HEK293 (cell line): ENCODE measurements at regions not wholly inside any gene's neighbourhood (a gene's known extent, or its start where the extent isn't known, plus 50 kb on each side); places are given as distances from the start of the nearest gene placed in this dataset.

Source experiments
- CTCF ChIA-PET: fragments of 350-600 bp; formaldehyde crosslinking; extraction: SDS; loops from one replicate; lab custom pipeline; 2021; ENCODE audit warnings: antibody characterized with exemption; lab: Yijun Ruan, JAX
- POLR2A ChIA-PET: fragments of 300-600 bp; formaldehyde crosslinking; extraction: SDS; loops from one replicate; lab custom pipeline; 2020; ENCODE audit warnings: antibody characterized with exemption, inconsistent platforms; lab: Yijun Ruan, JAX
- H3K27ac ChIP-seq: fragments of 200-500 bp; sonication (Bioruptor generic); 2 replicates; pipeline ENCODE4 v1.5.1; 2014; ENCODE audit warnings: low read depth, low read length, control low read depth, inconsistent platforms; ENCODE audit errors: extremely low read depth
- H3K36me3 ChIP-seq, 2 experiments: fragments of 200-500 bp in 1 of 2; sonication (Bioruptor generic) in 1 of 2; 1 replicate in 1 of 2; 2 replicates in 1 of 2; pipeline ENCODE4 v1.5.1; 2014 to 2017; ENCODE audit warnings: inconsistent platforms in 2 of 2, low read length in 2 of 2; ENCODE audit not compliant: control insufficient read depth in 2 of 2, insufficient read depth in 1 of 2
- H3K4me1 ChIP-seq: fragments of 200-500 bp; sonication (Bioruptor generic); 2 replicates; pipeline ENCODE4 v1.5.1; 2014; ENCODE audit warnings: mild to moderate bottlenecking, low read length, inconsistent platforms; ENCODE audit not compliant: control insufficient read depth, insufficient read depth
- H3K4me3 ChIP-seq: 2 replicates; pipeline ENCODE4 v1.5.1; 2011; ENCODE audit warnings: low read depth, mild to moderate bottlenecking, control low read depth, low read length, moderate library complexity
- H3K9me3 ChIP-seq: fragments of 200-500 bp; sonication (Bioruptor generic); 2 replicates; pipeline ENCODE4 v1.5.1; 2014; ENCODE audit warnings: low read depth, low read length, inconsistent platforms; ENCODE audit not compliant: control insufficient read depth, insufficient read depth
- BCL11B ChIP-seq: fragments of 450-650 bp; formaldehyde crosslinking; IDR thresholded peaks from 2 replicates; pipeline ENCODE4 v1.5.1; 2016; ENCODE audit warnings: low read depth, missing biosample characterization, missing genetic modification characterization
- EGR2 ChIP-seq: fragments of 450-650 bp; formaldehyde crosslinking; IDR thresholded peaks from 2 replicates; pipeline ENCODE4 v1.5.1; 2016; ENCODE audit warnings: low read depth, missing biosample characterization, missing genetic modification characterization
- HOXA7 ChIP-seq: sonication (generic); formaldehyde crosslinking; IDR thresholded peaks from 2 replicates; pipeline ENCODE4 v1.8.1; 2022; ENCODE audit warnings: missing genetic modification reagents, borderline replicate concordance
- KLF16 ChIP-seq: fragments of 450-650 bp; formaldehyde crosslinking; IDR thresholded peaks from 2 replicates; pipeline ENCODE4 v1.5.1; 2017; ENCODE audit warnings: missing biosample characterization, missing genetic modification characterization
- KLF7 ChIP-seq: fragments of 450-650 bp; formaldehyde crosslinking; IDR thresholded peaks from 2 replicates; pipeline ENCODE4 v1.5.1; 2016; ENCODE audit warnings: missing biosample characterization, missing genetic modification characterization, borderline replicate concordance
- SALL2 ChIP-seq: fragments of 450-650 bp; formaldehyde crosslinking; IDR thresholded peaks from 2 replicates; pipeline ENCODE4 v1.5.0; 2017; ENCODE audit warnings: missing biosample characterization, mild to moderate bottlenecking, missing genetic modification characterization, borderline replicate concordance
- TCF7L2 ChIP-seq: IDR thresholded peaks from 2 replicates; pipeline ENCODE4 v1.6.1; 2011; ENCODE audit warnings: low read depth, mild to moderate bottlenecking, inconsistent platforms, low read length, moderate library complexity, borderline replicate concordance
- ZFHX2 ChIP-seq: fragments of 450-650 bp; formaldehyde crosslinking; conservative IDR thresholded peaks from 2 replicates; pipeline ENCODE4 v1.5.1; 2016; ENCODE audit warnings: missing biosample characterization, missing genetic modification characterization
- ZFP3 ChIP-seq: fragments of 450-650 bp; formaldehyde crosslinking; IDR thresholded peaks from 2 replicates; pipeline ENCODE4 v1.5.1; 2016; ENCODE audit warnings: low read depth, missing biosample characterization, missing genetic modification characterization
- ZIC2 ChIP-seq: fragments of 450-650 bp; formaldehyde crosslinking; IDR thresholded peaks from 2 replicates; pipeline ENCODE4 v1.5.1; 2016; ENCODE audit warnings: missing biosample characterization, missing genetic modification characterization
- ZNF223 ChIP-seq: fragments of 450-650 bp; formaldehyde crosslinking; IDR thresholded peaks from 2 replicates; pipeline ENCODE4 v1.5.1; 2016; ENCODE audit warnings: missing biosample characterization, missing genetic modification characterization
- ZNF24 ChIP-seq: fragments of 450-650 bp; formaldehyde crosslinking; IDR thresholded peaks from 2 replicates; pipeline ENCODE4 v1.5.1; 2016; ENCODE audit warnings: missing biosample characterization, missing genetic modification characterization
- ZNF37A ChIP-seq: fragments of 450-650 bp; IDR thresholded peaks from 2 replicates; pipeline ENCODE4 v1.5.1; 2018; ENCODE audit warnings: missing biosample characterization, missing genetic modification characterization
- ZNF391 ChIP-seq: fragments of 450-650 bp; formaldehyde crosslinking; IDR thresholded peaks from 2 replicates; pipeline ENCODE4 v1.5.1; 2016; ENCODE audit warnings: low read depth, missing biosample characterization, missing genetic modification characterization, borderline replicate concordance
- ZNF394 ChIP-seq: fragments of 450-650 bp; formaldehyde crosslinking; IDR thresholded peaks from 2 replicates; pipeline ENCODE4 v1.5.1; 2016; ENCODE audit warnings: missing biosample characterization, missing genetic modification characterization, mild to moderate bottlenecking, moderate library complexity, borderline replicate concordance
- ZNF548 ChIP-seq: fragments of 450-650 bp; formaldehyde crosslinking; IDR thresholded peaks from 2 replicates; pipeline ENCODE4 v1.5.1; 2016; ENCODE audit warnings: missing biosample characterization, missing genetic modification characterization
- ZNF791 ChIP-seq: fragments of 450-650 bp; formaldehyde crosslinking; IDR thresholded peaks from 2 replicates; pipeline ENCODE4 v1.5.1; 2016; ENCODE audit warnings: missing biosample characterization, missing genetic modification characterization
- ZXDB ChIP-seq: fragments of 450-650 bp; formaldehyde crosslinking; IDR thresholded peaks from 2 replicates; pipeline ENCODE4 v1.5.1; 2016; ENCODE audit warnings: missing biosample characterization, missing genetic modification characterization
- TF ChIP-seq, protein P1 (sequence below): fragments of 450-650 bp; formaldehyde crosslinking; IDR thresholded peaks from 2 replicates; pipeline ENCODE4 v1.5.1; 2016; ENCODE audit warnings: missing biosample characterization, missing genetic modification characterization
- TF ChIP-seq, protein P2 (sequence below): fragments of 450-650 bp; formaldehyde crosslinking; IDR thresholded peaks from 2 replicates; pipeline ENCODE4 v1.5.1; 2017; ENCODE audit warnings: missing biosample characterization, missing genetic modification characterization
- TF ChIP-seq, protein P3 (sequence below): fragments of 450-650 bp; formaldehyde crosslinking; IDR thresholded peaks from 2 replicates; pipeline ENCODE4 v1.5.1; 2016; ENCODE audit warnings: missing biosample characterization, missing genetic modification characterization
- TF ChIP-seq, protein P4 (sequence below): fragments of 450-650 bp; formaldehyde crosslinking; IDR thresholded peaks from 2 replicates; pipeline ENCODE4 v1.5.1; 2016; ENCODE audit warnings: missing biosample characterization, missing genetic modification characterization
- TF ChIP-seq, protein P5 (sequence below): fragments of 450-650 bp; formaldehyde crosslinking; IDR thresholded peaks from 2 replicates; pipeline ENCODE4 v1.5.1; 2016; ENCODE audit warnings: missing biosample characterization, missing genetic modification characterization, low read depth

DNA sequence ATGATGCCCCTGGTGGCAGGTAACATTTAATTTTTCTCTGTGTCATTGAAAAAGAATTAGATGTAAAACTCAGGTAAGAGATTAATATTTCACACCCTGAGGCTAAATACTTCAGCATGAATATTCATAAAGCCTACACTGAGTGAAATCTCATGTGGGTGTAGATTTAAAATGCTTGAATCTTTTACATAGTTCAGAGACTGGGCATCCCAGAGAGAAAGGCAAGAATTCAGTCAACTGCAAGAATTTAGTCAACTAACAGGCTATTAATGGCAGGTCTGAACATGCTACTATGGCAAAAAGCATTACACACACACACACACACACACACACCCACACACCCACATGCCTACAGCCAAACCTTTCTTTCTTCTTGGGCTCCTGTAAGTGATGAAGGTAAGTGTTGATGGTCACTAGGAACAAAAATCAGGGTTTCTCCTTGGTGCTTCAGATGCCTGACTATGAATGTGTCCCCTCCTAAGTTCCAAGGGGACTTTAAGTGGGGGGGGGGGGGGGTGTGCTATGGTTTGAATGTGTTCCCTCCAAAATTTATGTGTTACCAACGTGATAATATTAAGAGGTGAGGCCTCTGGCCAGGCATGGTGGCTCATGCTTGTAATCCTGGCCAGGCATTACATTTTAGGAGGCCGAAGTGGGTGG lies 63.7 kb upstream of the PSMD7 start:
- no peak overlapping the region for H3K27ac ChIP-seq
- H3K4me1 ChIP-seq = no peaks in the 10 kb centered on the region
- TF ChIP-seq TCF7L2 = no peak
- peak; percentile 74 for TF ChIP-seq ZFHX2 (tag by site-specific recombination)
- peak; percentile 62 for TF ChIP-seq EGR2 (tag by site-specific recombination)
- TF ChIP-seq ZXDB (tag by site-specific recombination) = no peak
- no peak for TF ChIP-seq ZNF223 (tag by site-specific recombination)
- ChIA-PET POLR2A (no interaction called here), CTCF (interaction anchor here (0.6 to 0.7 kb wide), 2 partner anchors 67 to 1926 kb away, joined by 3 to 5 read pairs; no protein-coding TSS in a partner anchor)
- no peaks in the 10 kb centered on the region for H3K9me3 ChIP-seq
- no peaks in the 10 kb centered on the region for H3K36me3 ChIP-seq
- H3K4me3 ChIP-seq = no peak overlapping the region

DNA sequence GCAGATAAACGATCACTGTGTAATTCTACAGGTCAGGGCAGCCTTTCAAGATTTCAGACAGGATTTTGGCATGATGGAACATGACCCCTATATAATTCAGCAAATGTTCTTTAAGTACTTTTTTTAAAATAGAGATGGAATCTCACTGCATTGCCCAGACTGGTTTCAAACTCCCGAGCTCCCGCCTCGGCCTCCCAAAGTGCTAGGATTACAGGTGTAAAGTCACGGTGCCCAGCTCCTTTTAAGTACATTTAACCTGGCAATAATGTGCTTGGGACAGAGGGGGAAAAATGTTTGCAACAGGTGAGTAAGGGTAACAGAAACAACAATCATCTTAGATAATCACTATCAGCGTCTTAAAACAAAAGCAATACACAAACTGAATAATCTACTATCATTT lies 66.5 kb upstream of the PSMD7 start:
- Histone ChIP-seq H3K4me1 (no peaks in the 10 kb centered on the region), H3K9me3 (no peaks in the 10 kb centered on the region), H3K36me3 (no peaks in the 10 kb centered on the region), H3K27ac (no peak overlapping the region), H3K4me3 (no peak overlapping the region)
- POLR2A ChIA-PET = no interaction called here
- CTCF ChIA-PET = interaction anchor here (0.5 kb wide), 1 partner anchor 231 kb away, joined by 3 read pairs; no protein-coding TSS in a partner anchor
- TF ChIP-seq ZFP3 (tag by site-specific recombination) = no peak
- TF ChIP-seq KLF16 = no peak
- TF ChIP-seq ZNF24 (tag by site-specific recombination) = no peak
- TF ChIP-seq ZNF37A (tag by site-specific recombination) = no peak
- no peak for TF ChIP-seq ZNF548 (tag by site-specific recombination)
- TF ChIP-seq, protein P1, sequence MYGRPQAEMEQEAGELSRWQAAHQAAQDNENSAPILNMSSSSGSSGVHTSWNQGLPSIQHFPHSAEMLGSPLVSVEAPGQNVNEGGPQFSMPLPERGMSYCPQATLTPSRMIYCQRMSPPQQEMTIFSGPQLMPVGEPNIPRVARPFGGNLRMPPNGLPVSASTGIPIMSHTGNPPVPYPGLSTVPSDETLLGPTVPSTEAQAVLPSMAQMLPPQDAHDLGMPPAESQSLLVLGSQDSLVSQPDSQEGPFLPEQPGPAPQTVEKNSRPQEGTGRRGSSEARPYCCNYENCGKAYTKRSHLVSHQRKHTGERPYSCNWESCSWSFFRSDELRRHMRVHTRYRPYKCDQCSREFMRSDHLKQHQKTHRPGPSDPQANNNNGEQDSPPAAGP = no peak
- no peak for TF ChIP-seq ZNF394 (tag by site-specific recombination)
- TF ChIP-seq, protein P2, sequence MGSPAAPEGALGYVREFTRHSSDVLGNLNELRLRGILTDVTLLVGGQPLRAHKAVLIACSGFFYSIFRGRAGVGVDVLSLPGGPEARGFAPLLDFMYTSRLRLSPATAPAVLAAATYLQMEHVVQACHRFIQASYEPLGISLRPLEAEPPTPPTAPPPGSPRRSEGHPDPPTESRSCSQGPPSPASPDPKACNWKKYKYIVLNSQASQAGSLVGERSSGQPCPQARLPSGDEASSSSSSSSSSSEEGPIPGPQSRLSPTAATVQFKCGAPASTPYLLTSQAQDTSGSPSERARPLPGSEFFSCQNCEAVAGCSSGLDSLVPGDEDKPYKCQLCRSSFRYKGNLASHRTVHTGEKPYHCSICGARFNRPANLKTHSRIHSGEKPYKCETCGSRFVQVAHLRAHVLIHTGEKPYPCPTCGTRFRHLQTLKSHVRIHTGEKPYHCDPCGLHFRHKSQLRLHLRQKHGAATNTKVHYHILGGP (tag by site-specific recombination) = no peak
- TF ChIP-seq KLF7 (tag by site-specific recombination) = no peak
- TF ChIP-seq, protein P3, sequence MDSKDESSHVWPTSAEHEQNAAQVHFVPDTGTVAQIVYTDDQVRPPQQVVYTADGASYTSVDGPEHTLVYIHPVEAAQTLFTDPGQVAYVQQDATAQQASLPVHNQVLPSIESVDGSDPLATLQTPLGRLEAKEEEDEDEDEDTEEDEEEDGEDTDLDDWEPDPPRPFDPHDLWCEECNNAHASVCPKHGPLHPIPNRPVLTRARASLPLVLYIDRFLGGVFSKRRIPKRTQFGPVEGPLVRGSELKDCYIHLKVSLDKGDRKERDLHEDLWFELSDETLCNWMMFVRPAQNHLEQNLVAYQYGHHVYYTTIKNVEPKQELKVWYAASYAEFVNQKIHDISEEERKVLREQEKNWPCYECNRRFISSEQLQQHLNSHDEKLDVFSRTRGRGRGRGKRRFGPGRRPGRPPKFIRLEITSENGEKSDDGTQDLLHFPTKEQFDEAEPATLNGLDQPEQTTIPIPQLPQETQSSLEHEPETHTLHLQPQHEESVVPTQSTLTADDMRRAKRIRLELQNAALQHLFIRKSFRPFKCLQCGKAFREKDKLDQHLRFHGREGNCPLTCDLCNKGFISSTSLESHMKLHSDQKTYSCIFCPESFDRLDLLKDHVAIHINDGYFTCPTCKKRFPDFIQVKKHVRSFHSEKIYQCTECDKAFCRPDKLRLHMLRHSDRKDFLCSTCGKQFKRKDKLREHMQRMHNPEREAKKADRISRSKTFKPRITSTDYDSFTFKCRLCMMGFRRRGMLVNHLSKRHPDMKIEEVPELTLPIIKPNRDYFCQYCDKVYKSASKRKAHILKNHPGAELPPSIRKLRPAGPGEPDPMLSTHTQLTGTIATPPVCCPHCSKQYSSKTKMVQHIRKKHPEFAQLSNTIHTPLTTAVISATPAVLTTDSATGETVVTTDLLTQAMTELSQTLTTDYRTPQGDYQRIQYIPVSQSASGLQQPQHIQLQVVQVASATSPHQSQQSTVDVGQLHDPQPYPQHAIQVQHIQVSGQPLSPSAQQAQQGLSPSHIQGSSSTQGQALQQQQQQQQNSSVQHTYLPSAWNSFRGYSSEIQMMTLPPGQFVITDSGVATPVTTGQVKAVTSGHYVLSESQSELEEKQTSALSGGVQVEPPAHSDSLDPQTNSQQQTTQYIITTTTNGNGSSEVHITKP = no peak
- TF ChIP-seq, protein P4, sequence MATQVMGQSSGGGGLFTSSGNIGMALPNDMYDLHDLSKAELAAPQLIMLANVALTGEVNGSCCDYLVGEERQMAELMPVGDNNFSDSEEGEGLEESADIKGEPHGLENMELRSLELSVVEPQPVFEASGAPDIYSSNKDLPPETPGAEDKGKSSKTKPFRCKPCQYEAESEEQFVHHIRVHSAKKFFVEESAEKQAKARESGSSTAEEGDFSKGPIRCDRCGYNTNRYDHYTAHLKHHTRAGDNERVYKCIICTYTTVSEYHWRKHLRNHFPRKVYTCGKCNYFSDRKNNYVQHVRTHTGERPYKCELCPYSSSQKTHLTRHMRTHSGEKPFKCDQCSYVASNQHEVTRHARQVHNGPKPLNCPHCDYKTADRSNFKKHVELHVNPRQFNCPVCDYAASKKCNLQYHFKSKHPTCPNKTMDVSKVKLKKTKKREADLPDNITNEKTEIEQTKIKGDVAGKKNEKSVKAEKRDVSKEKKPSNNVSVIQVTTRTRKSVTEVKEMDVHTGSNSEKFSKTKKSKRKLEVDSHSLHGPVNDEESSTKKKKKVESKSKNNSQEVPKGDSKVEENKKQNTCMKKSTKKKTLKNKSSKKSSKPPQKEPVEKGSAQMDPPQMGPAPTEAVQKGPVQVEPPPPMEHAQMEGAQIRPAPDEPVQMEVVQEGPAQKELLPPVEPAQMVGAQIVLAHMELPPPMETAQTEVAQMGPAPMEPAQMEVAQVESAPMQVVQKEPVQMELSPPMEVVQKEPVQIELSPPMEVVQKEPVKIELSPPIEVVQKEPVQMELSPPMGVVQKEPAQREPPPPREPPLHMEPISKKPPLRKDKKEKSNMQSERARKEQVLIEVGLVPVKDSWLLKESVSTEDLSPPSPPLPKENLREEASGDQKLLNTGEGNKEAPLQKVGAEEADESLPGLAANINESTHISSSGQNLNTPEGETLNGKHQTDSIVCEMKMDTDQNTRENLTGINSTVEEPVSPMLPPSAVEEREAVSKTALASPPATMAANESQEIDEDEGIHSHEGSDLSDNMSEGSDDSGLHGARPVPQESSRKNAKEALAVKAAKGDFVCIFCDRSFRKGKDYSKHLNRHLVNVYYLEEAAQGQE (tag by site-specific recombination) = no peak
- no peak for TF ChIP-seq ZNF791
- no peak for TF ChIP-seq BCL11B (tag by site-specific recombination)
- TF ChIP-seq HOXA7 = no peak
- TF ChIP-seq ZIC2 (tag by site-specific recombination) = no peak
- no peak for TF ChIP-seq ZNF391
- no peak for TF ChIP-seq SALL2
- TF ChIP-seq, protein P5, sequence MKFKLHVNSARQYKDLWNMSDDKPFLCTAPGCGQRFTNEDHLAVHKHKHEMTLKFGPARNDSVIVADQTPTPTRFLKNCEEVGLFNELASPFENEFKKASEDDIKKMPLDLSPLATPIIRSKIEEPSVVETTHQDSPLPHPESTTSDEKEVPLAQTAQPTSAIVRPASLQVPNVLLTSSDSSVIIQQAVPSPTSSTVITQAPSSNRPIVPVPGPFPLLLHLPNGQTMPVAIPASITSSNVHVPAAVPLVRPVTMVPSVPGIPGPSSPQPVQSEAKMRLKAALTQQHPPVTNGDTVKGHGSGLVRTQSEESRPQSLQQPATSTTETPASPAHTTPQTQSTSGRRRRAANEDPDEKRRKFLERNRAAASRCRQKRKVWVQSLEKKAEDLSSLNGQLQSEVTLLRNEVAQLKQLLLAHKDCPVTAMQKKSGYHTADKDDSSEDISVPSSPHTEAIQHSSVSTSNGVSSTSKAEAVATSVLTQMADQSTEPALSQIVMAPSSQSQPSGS (tag by site-specific recombination) = no peak
